ENCODE measurements at regions not wholly inside any gene's neighbourhood (a gene's known extent, or its start where the extent isn't known, plus 50 kb on each side); places are given as distances from the start of the nearest gene placed in this dataset.

DNA sequence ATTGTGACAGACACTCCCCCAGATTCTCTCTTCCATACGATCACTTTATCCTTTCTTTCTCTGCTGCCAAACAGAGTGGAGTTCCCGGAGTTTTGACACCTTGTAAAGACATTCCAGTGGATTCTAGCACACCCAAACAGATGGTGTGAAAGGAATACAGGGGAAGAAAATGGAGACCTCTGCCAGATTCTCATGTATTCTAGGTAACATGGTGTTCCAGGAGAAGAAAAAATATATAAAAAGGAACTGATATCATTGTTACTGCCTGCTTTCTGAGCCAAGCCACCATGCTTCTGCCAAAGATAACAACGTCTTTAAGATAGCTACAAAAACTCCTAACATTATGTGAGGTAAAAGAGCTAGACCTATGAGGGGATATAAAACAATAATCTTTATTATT, 136.5 kb downstream of the TXNL1 start:
- no peak overlapping the region for H3K4me2 ChIP-seq (ENCODE audit: low read length)
- WGBS (ENCODE audit: extremely low coverage, insufficient coverage, low lambda C conversion rate), result no CpG with 5 or more reads among the region's 3 CpGs

GRCh38 chr18:56495884-56496283, 142.5 kb downstream of the TXNL1 start:
- Histone ChIP-seq H4K8ac (ENCODE audit: low read depth, low read length) (no peak overlapping the region), H2BK120ac (ENCODE audit: low read depth, low read length) (no peak overlapping the region), H2AK5ac (ENCODE audit: low read length) (no peak overlapping the region), H3K18ac (ENCODE audit: low read length) (no peak overlapping the region), H3K27me3 (ENCODE audit: insufficient read depth, low read length, poor library complexity) (no peaks in the 10 kb centered on the region), H3K4me2 (ENCODE audit: low read length) (no peak overlapping the region), H3K56ac (ENCODE audit: low read length) (no peak overlapping the region), H2BK5ac (ENCODE audit: low read length) (no peak overlapping the region), H3K23ac (ENCODE audit: low read length) (no peak overlapping the region), H3K4me3 (ENCODE audit: low read length) (no peak overlapping the region), H3K9ac (ENCODE audit: low read length) (no peak overlapping the region), H3K4ac (ENCODE audit: low read depth, low read length) (no peak overlapping the region), H3K79me1 (ENCODE audit: low read length) (no peaks in the 10 kb centered on the region), H3K4me1 (ENCODE audit: control insufficient read depth, low read depth, low read length) (no peaks in the 10 kb centered on the region), H3K79me2 (ENCODE audit: control insufficient read depth, insufficient read depth, low read length) (no peaks in the 10 kb centered on the region), H2BK15ac (replicated peaks; ENCODE audit: low read depth) (no peak overlapping the region), H3K27ac (ENCODE audit: low read depth, low read length) (no peak overlapping the region), H3K36me3 (ENCODE audit: control insufficient read depth, insufficient read depth, low read length) (no peaks in the 10 kb centered on the region), H4K5ac (ENCODE audit: low read length) (no peak overlapping the region)
- WGBS (ENCODE audit: extremely low coverage, insufficient coverage, low lambda C conversion rate), result no CpG with 5 or more reads among the region's 3 CpGs
- DNase-seq, result no peak

More for the DNA sequence above, 136.5 kb downstream of the TXNL1 start:
- Histone ChIP-seq H3K23ac (ENCODE audit: low read length) (no peak overlapping the region), H3K18ac (ENCODE audit: low read length) (no peak overlapping the region), H3K4me3 (ENCODE audit: low read length) (no peak overlapping the region), H3K79me1 (ENCODE audit: low read length) (no peaks in the 10 kb centered on the region), H4K5ac (ENCODE audit: low read length) (no peak overlapping the region), H4K8ac (ENCODE audit: low read depth, low read length) (no peak overlapping the region), H3K9ac (ENCODE audit: low read length) (no peak overlapping the region), H3K4ac (ENCODE audit: low read depth, low read length) (no peak overlapping the region), H3K27ac (ENCODE audit: low read depth, low read length) (no peak overlapping the region), H3K36me3 (ENCODE audit: control insufficient read depth, insufficient read depth, low read length) (no peaks in the 10 kb centered on the region), H3K79me2 (ENCODE audit: control insufficient read depth, insufficient read depth, low read length) (no peaks in the 10 kb centered on the region), H3K27me3 (ENCODE audit: insufficient read depth, low read length, poor library complexity) (no peaks in the 10 kb centered on the region), H3K56ac (ENCODE audit: low read length) (no peak overlapping the region), H2BK5ac (ENCODE audit: low read length) (no peak overlapping the region), H3K4me1 (ENCODE audit: control insufficient read depth, low read depth, low read length) (no peaks in the 10 kb centered on the region), H2BK120ac (ENCODE audit: low read depth, low read length) (no peak overlapping the region), H2AK5ac (ENCODE audit: low read length) (no peak overlapping the region), H2BK15ac (replicated peaks; ENCODE audit: low read depth) (no peak overlapping the region)
- peak; percentile 18 for DNase-seq

- WGBS (ENCODE audit: extremely low coverage, insufficient coverage, low lambda C conversion rate), result no CpG with 5 or more reads among the region's 6 CpGs
- Histone ChIP-seq H3K4me2 (ENCODE audit: low read length) (no peak overlapping the region), H3K27me3 (ENCODE audit: insufficient read depth, low read length, poor library complexity) (no peaks in the 10 kb centered on the region), H2BK15ac (replicated peaks; ENCODE audit: low read depth) (no peak overlapping the region), H3K18ac (ENCODE audit: low read length) (no peak overlapping the region), H3K56ac (ENCODE audit: low read length) (no peak overlapping the region), H3K79me2 (ENCODE audit: control insufficient read depth, insufficient read depth, low read length) (no peaks in the 10 kb centered on the region), H3K4ac (ENCODE audit: low read depth, low read length) (no peak overlapping the region), H4K5ac (ENCODE audit: low read length) (no peak overlapping the region), H3K27ac (ENCODE audit: low read depth, low read length) (no peak overlapping the region), H3K9ac (ENCODE audit: low read length) (no peak overlapping the region), H3K79me1 (ENCODE audit: low read length) (no peaks in the 10 kb centered on the region), H4K8ac (ENCODE audit: low read depth, low read length) (no peak overlapping the region), H2BK120ac (ENCODE audit: low read depth, low read length) (no peak overlapping the region), H3K4me1 (ENCODE audit: control insufficient read depth, low read depth, low read length) (no peaks in the 10 kb centered on the region), H2BK5ac (ENCODE audit: low read length) (no peak overlapping the region), H3K4me3 (ENCODE audit: low read length) (no peak overlapping the region), H2AK5ac (ENCODE audit: low read length) (no peak overlapping the region), H3K36me3 (ENCODE audit: control insufficient read depth, insufficient read depth, low read length) (no peaks in the 10 kb centered on the region), H3K23ac (ENCODE audit: low read length) (no peak overlapping the region)
- no peak for DNase-seq
Measured at GRCh38 chr18:56493531-56493930, 144.9 kb downstream of the TXNL1 start.

DNA sequence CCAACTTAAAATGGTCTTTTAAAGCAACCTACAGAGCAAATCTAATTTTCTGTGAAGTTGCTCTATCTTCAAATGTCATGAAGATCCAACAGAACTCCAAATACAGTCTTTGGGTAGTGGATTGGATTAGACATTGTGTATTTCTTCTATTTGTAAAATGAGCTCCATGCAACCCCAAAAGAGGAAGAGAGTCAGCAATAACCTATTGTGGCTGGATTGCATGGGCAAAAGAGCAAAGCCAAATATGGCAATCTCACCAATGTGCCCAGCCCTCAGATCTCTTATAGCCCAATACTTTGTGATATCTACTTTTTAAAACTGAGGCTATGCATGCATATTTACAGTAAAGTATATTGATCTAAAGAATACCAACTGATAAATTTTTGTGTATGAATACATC, 146.3 kb downstream of the TXNL1 start:
- Histone ChIP-seq H3K79me1 (ENCODE audit: low read length) (no peaks in the 10 kb centered on the region), H3K4me2 (ENCODE audit: low read length) (no peak overlapping the region), H3K56ac (ENCODE audit: low read length) (no peak overlapping the region), H3K9ac (ENCODE audit: low read length) (no peak overlapping the region), H2AK5ac (ENCODE audit: low read length) (no peak overlapping the region), H2BK120ac (ENCODE audit: low read depth, low read length) (no peak overlapping the region), H3K79me2 (ENCODE audit: control insufficient read depth, insufficient read depth, low read length) (no peaks in the 10 kb centered on the region), H4K8ac (ENCODE audit: low read depth, low read length) (no peak overlapping the region), H2BK15ac (replicated peaks; ENCODE audit: low read depth) (no peak overlapping the region), H3K27me3 (ENCODE audit: insufficient read depth, low read length, poor library complexity) (no peaks in the 10 kb centered on the region), H3K23ac (ENCODE audit: low read length) (no peak overlapping the region), H3K4me1 (ENCODE audit: control insufficient read depth, low read depth, low read length) (no peaks in the 10 kb centered on the region), H4K5ac (ENCODE audit: low read length) (no peak overlapping the region), H3K4me3 (ENCODE audit: low read length) (no peak overlapping the region), H3K18ac (ENCODE audit: low read length) (no peak overlapping the region), H3K27ac (ENCODE audit: low read depth, low read length) (no peak overlapping the region), H3K36me3 (ENCODE audit: control insufficient read depth, insufficient read depth, low read length) (no peaks in the 10 kb centered on the region), H3K4ac (ENCODE audit: low read depth, low read length) (no peak overlapping the region), H2BK5ac (ENCODE audit: low read length) (no peak overlapping the region)
- DNase-seq, result no peak

- Histone ChIP-seq H3K4me2 (ENCODE audit: low read length) (no peak overlapping the region), H2BK15ac (replicated peaks; ENCODE audit: low read depth) (no peak overlapping the region), H3K9ac (ENCODE audit: low read length) (no peak overlapping the region), H3K18ac (ENCODE audit: low read length) (no peak overlapping the region), H3K36me3 (ENCODE audit: control insufficient read depth, insufficient read depth, low read length) (no peaks in the 10 kb centered on the region), H3K56ac (ENCODE audit: low read length) (no peak overlapping the region), H3K27me3 (ENCODE audit: insufficient read depth, low read length, poor library complexity) (no peaks in the 10 kb centered on the region), H2AK5ac (ENCODE audit: low read length) (no peak overlapping the region), H3K27ac (ENCODE audit: low read depth, low read length) (no peak overlapping the region), H3K4me3 (ENCODE audit: low read length) (no peak overlapping the region), H4K5ac (ENCODE audit: low read length) (no peak overlapping the region), H2BK120ac (ENCODE audit: low read depth, low read length) (no peak overlapping the region), H3K4me1 (ENCODE audit: control insufficient read depth, low read depth, low read length) (no peaks in the 10 kb centered on the region), H2BK5ac (ENCODE audit: low read length) (no peak overlapping the region), H3K23ac (ENCODE audit: low read length) (no peak overlapping the region), H3K79me1 (ENCODE audit: low read length) (no peaks in the 10 kb centered on the region), H3K79me2 (ENCODE audit: control insufficient read depth, insufficient read depth, low read length) (no peaks in the 10 kb centered on the region), H4K8ac (ENCODE audit: low read depth, low read length) (no peak overlapping the region), H3K4ac (ENCODE audit: low read depth, low read length) (no peak overlapping the region)
- DNase-seq, result no peak
- WGBS (ENCODE audit: extremely low coverage, insufficient coverage, low lambda C conversion rate), result no CpG with 5 or more reads among the region's 4 CpGs
Measured at GRCh38 chr18:56490942-56491341, 147.4 kb downstream of the TXNL1 start.

GRCh38 chr18:56489893-56490292, 148.5 kb downstream of the TXNL1 start:
- Histone ChIP-seq H3K79me2 (ENCODE audit: control insufficient read depth, insufficient read depth, low read length) (no peaks in the 10 kb centered on the region), H3K79me1 (ENCODE audit: low read length) (no peaks in the 10 kb centered on the region), H3K36me3 (ENCODE audit: control insufficient read depth, insufficient read depth, low read length) (no peaks in the 10 kb centered on the region), H3K27ac (ENCODE audit: low read depth, low read length) (no peak overlapping the region), H3K56ac (ENCODE audit: low read length) (no peak overlapping the region), H3K4me1 (ENCODE audit: control insufficient read depth, low read depth, low read length) (no peaks in the 10 kb centered on the region), H3K9ac (ENCODE audit: low read length) (no peak overlapping the region), H2BK120ac (ENCODE audit: low read depth, low read length) (no peak overlapping the region), H2AK5ac (ENCODE audit: low read length) (no peak overlapping the region), H2BK15ac (replicated peaks; ENCODE audit: low read depth) (no peak overlapping the region), H3K18ac (ENCODE audit: low read length) (no peak overlapping the region), H3K4me3 (ENCODE audit: low read length) (no peak overlapping the region), H2BK5ac (ENCODE audit: low read length) (no peak overlapping the region), H3K4me2 (ENCODE audit: low read length) (no peak overlapping the region), H3K27me3 (ENCODE audit: insufficient read depth, low read length, poor library complexity) (no peaks in the 10 kb centered on the region), H4K5ac (ENCODE audit: low read length) (no peak overlapping the region), H3K23ac (ENCODE audit: low read length) (no peak overlapping the region), H3K4ac (ENCODE audit: low read depth, low read length) (no peak overlapping the region), H4K8ac (ENCODE audit: low read depth, low read length) (no peak overlapping the region)
- DNase-seq, result no peak
- WGBS (ENCODE audit: extremely low coverage, insufficient coverage, low lambda C conversion rate), result no CpG with 5 or more reads among the region's 5 CpGs
